ENCODE measurements at regions not wholly inside any gene's neighbourhood (a gene's known extent, or its start where the extent isn't known, plus 50 kb on each side); places are given as distances from the start of the nearest gene placed in this dataset.

GRCh38 chr11:105197071-105197815 is 57.7 kb upstream of the CARD18 start:
- H3K36me3 ChIP-seq (ENCODE audit: insufficient read depth, low read length, poor library complexity, severe bottlenecking) = no peaks in the 10 kb centered on the region
- no peaks in the 10 kb centered on the region for H3K9me3 ChIP-seq (ENCODE audit: low read depth, low read length, poor library complexity, severe bottlenecking)
- H3K4me3 ChIP-seq (ENCODE audit: low read depth, low read length, poor library complexity, severe bottlenecking) = no peak overlapping the region
- H3K27me3 ChIP-seq (replicated peaks; ENCODE audit: insufficient read depth, low read depth, low read length, poor library complexity) = no peaks in the 10 kb centered on the region
- no peak for TF ChIP-seq EZH2 (IDR thresholded peaks at IDR 0.05; ENCODE audit: borderline replicate concordance, low read depth, low read length, poor library complexity, severe bottlenecking)
- no peak for TF ChIP-seq CTCF (conservative IDR thresholded peaks at IDR 0.05; ENCODE audit: low read depth, low read length)
- no TSS peak for BruUV-seq (replicated peaks)
- ChIA-PET CTCF (no interaction called here), POLR2A (ENCODE audit: low non-redundant PET) (no interaction called here)
- H3K4me1 ChIP-seq (ENCODE audit: insufficient read depth, low read length, poor library complexity, severe bottlenecking) = no peaks in the 10 kb centered on the region
- DNase-seq (ENCODE audit: low spot score) = no peak
- intact Hi-C loops (cut with micrococcal nuclease; ENCODE audit: unreplicated experiment) = no loop called here
- no peak overlapping the region for H3K27ac ChIP-seq (ENCODE audit: low read depth, low read length, poor library complexity, severe bottlenecking)

GRCh38 chr11:105193260-105193659 is 53.7 kb upstream of the CARD18 start:
- intact Hi-C loops (cut with micrococcal nuclease; ENCODE audit: unreplicated experiment) = no loop called here
- Histone ChIP-seq H3K27me3 (replicated peaks; ENCODE audit: insufficient read depth, low read depth, low read length, poor library complexity) (no peaks in the 10 kb centered on the region), H3K4me1 (ENCODE audit: insufficient read depth, low read length, poor library complexity, severe bottlenecking) (no peaks in the 10 kb centered on the region), H3K4me3 (ENCODE audit: low read depth, low read length, poor library complexity, severe bottlenecking) (no peak overlapping the region), H3K36me3 (ENCODE audit: insufficient read depth, low read length, poor library complexity, severe bottlenecking) (no peaks in the 10 kb centered on the region), H3K27ac (ENCODE audit: low read depth, low read length, poor library complexity, severe bottlenecking) (no peak overlapping the region), H3K9me3 (ENCODE audit: low read depth, low read length, poor library complexity, severe bottlenecking) (no peaks in the 10 kb centered on the region)
- CTCF ChIA-PET = no interaction called here
- BruUV-seq (replicated peaks) = no TSS peak
- TF ChIP-seq EZH2 (IDR thresholded peaks at IDR 0.05; ENCODE audit: borderline replicate concordance, low read depth, low read length, poor library complexity, severe bottlenecking) = no peak
- TF ChIP-seq CTCF (conservative IDR thresholded peaks at IDR 0.05; ENCODE audit: low read depth, low read length) = no peak
- POLR2A ChIA-PET (ENCODE audit: low non-redundant PET) = no interaction called here
- no peak for DNase-seq (ENCODE audit: low spot score)

- intact Hi-C loops (cut with micrococcal nuclease; ENCODE audit: unreplicated experiment) = no loop called here
- H3K9me3 ChIP-seq (ENCODE audit: low read depth, low read length, poor library complexity, severe bottlenecking) = no peaks in the 10 kb centered on the region
- CTCF ChIA-PET = no interaction called here
- POLR2A ChIA-PET (ENCODE audit: low non-redundant PET) = no interaction called here
- no peaks in the 10 kb centered on the region for H3K27me3 ChIP-seq (replicated peaks; ENCODE audit: insufficient read depth, low read depth, low read length, poor library complexity)
- H3K36me3 ChIP-seq (ENCODE audit: insufficient read depth, low read length, poor library complexity, severe bottlenecking) = no peaks in the 10 kb centered on the region
- no peaks in the 10 kb centered on the region for H3K4me1 ChIP-seq (ENCODE audit: insufficient read depth, low read length, poor library complexity, severe bottlenecking)
- no peak for DNase-seq (ENCODE audit: low spot score)
- H3K4me3 ChIP-seq (ENCODE audit: low read depth, low read length, poor library complexity, severe bottlenecking) = no peak overlapping the region
- TF ChIP-seq EZH2 (IDR thresholded peaks at IDR 0.05; ENCODE audit: borderline replicate concordance, low read depth, low read length, poor library complexity, severe bottlenecking) (no peak), CTCF (conservative IDR thresholded peaks at IDR 0.05; ENCODE audit: low read depth, low read length) (no peak)
- no peak overlapping the region for H3K27ac ChIP-seq (ENCODE audit: low read depth, low read length, poor library complexity, severe bottlenecking)
- no TSS peak for BruUV-seq (replicated peaks)
Observed at GRCh38 chr11:105192115-105192514, 52.5 kb upstream of the CARD18 start.

All from A673 (cell line).